Uterus (tissue), 3 donors: ENCODE measurements at regions not wholly inside any gene's neighbourhood (a gene's known extent, or its start where the extent isn't known, plus 50 kb on each side); places are given as distances from the start of the nearest gene placed in this dataset.

Experiments used
- DNase-seq, 2 donors: peaks; one replicate each; pipeline ENCODE4 v3.0.0-alpha.2; 2019 to 2020
- H3K27ac ChIP-seq, 2 donors: fragments of 200-600 bp; sonication (generic); 1 replicate in 1 of 2; 2 replicates in 1 of 2; pipeline ENCODE4 v1.5.1; 2016 to 2018
- H3K27me3 ChIP-seq, 2 donors: fragments of 200-600 bp; sonication (generic); one replicate each; pipeline ENCODE4 v1.5.1; 2018 to 2019; ENCODE audit warnings: control low read depth in 1 of 2
- H3K36me3 ChIP-seq, 2 donors: fragments of 200-600 bp; sonication (generic); one replicate each; pipeline ENCODE4 v1.5.1; 2019; ENCODE audit warnings: control low read depth in 1 of 2
- H3K4me1 ChIP-seq, 2 donors: fragments of 200-600 bp; sonication (generic); one replicate each; pipeline ENCODE4 v1.5.1; 2018 to 2019; ENCODE audit warnings: control low read depth in 1 of 2
- H3K4me3 ChIP-seq, 2 donors: fragments of 200-600 bp; sonication (generic); 1 replicate in 1 of 2; 2 replicates in 1 of 2; pipeline ENCODE4 v1.5.1; 2018 to 2019; ENCODE audit warnings: mild to moderate bottlenecking in 1 of 2
- H3K9me3 ChIP-seq, 2 donors: fragments of 200-600 bp; sonication (generic); one replicate each; pipeline ENCODE4 v1.5.1; 2019; ENCODE audit warnings: control low read depth in 1 of 2
- POLR2A ChIP-seq, 2 donors: fragments of 450-650 bp; IDR thresholded peaks; one replicate each; pipeline ENCODE4 v1.6.1; 2016; ENCODE audit warnings: antibody characterized with exemption in 2 of 2, mild to moderate bottlenecking in 1 of 2, moderate library complexity in 1 of 2
- intact Hi-C: fragments of 100-400 bp; cut with DNase I; formaldehyde crosslinking; loops from one replicate; pipeline ENCODE4 v1.15.1; 2023; ENCODE audit warnings: low total_unique reads
- TF ChIP-seq, protein P1 (sequence below), 4 experiments: fragments of 200-600 bp in 2 of 4; fragments of 450-650 bp in 2 of 4; sonication (generic) in 2 of 4; IDR thresholded peaks; one replicate each; pipeline ENCODE4 v1.5.1; 2016 to 2019; ENCODE audit warnings: antibody characterized with exemption in 4 of 4, mild to moderate bottlenecking in 2 of 4, moderate library complexity in 1 of 4
- donor health status: DM: yes; HTN: yes; CAD: no.

- no peaks in the 10 kb centered on the region for H3K4me1 ChIP-seq
- no peaks in the 10 kb centered on the region for H3K9me3 ChIP-seq
- H3K27me3 ChIP-seq: no peaks in the 10 kb centered on the region
- no peak for DNase-seq
- TF ChIP-seq, protein P1, sequence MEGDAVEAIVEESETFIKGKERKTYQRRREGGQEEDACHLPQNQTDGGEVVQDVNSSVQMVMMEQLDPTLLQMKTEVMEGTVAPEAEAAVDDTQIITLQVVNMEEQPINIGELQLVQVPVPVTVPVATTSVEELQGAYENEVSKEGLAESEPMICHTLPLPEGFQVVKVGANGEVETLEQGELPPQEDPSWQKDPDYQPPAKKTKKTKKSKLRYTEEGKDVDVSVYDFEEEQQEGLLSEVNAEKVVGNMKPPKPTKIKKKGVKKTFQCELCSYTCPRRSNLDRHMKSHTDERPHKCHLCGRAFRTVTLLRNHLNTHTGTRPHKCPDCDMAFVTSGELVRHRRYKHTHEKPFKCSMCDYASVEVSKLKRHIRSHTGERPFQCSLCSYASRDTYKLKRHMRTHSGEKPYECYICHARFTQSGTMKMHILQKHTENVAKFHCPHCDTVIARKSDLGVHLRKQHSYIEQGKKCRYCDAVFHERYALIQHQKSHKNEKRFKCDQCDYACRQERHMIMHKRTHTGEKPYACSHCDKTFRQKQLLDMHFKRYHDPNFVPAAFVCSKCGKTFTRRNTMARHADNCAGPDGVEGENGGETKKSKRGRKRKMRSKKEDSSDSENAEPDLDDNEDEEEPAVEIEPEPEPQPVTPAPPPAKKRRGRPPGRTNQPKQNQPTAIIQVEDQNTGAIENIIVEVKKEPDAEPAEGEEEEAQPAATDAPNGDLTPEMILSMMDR (IDR thresholded peaks at IDR 0.05): no peak
- H3K27ac ChIP-seq: no peak overlapping the region
- intact Hi-C loops: no loop called here
- H3K4me3 ChIP-seq: no peak overlapping the region
- no peaks in the 10 kb centered on the region for H3K36me3 ChIP-seq
These were observed 130.7 kb upstream of the NREP start for GRCh38 chr5:111887706-111888105.

- no peak overlapping the region for H3K27ac ChIP-seq
- intact Hi-C loops: no loop called here
- H3K4me1 ChIP-seq: no peaks in the 10 kb centered on the region
- no peaks in the 10 kb centered on the region for H3K9me3 ChIP-seq
- DNase-seq: no peak
- no peaks in the 10 kb centered on the region for H3K27me3 ChIP-seq
- TF ChIP-seq POLR2A (IDR thresholded peaks at IDR 0.05): no peak
- TF ChIP-seq, protein P1 (IDR thresholded peaks at IDR 0.05): no peak
- H3K4me3 ChIP-seq: no peak overlapping the region
- H3K36me3 ChIP-seq: no peaks in the 10 kb centered on the region
These were observed 112.7 kb upstream of the NREP start for GRCh38 chr5:111869681-111870080.

DNA sequence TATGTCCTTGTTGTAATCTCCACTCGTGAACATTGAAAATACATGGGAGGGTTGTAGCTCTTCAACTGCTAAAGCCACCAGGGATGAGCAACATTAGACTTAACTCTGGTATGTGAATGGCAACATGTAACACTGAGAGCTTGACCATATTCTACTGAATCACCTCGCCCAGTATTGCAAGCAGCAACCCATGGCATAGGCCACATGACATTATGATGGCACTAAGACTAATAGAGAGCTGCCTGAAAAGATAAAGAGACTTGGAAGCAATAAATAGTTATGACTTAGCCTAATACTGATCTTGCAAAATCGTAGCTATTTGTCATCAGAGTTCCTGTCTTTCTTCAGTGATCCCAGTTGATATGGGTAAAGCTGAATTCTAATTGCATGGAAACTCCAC, 108.4 kb upstream of the NREP start:
- H3K4me1 ChIP-seq: no peaks in the 10 kb centered on the region
- no peaks in the 10 kb centered on the region for H3K27me3 ChIP-seq
- H3K4me3 ChIP-seq: no peak overlapping the region
- H3K27ac ChIP-seq: no peak overlapping the region
- no peaks in the 10 kb centered on the region for H3K9me3 ChIP-seq
- intact Hi-C loops: no loop called here
- DNase-seq: no peak
- H3K36me3 ChIP-seq: no peaks in the 10 kb centered on the region
- TF ChIP-seq, protein P1 (IDR thresholded peaks at IDR 0.05): no peak
- no peak for TF ChIP-seq POLR2A (IDR thresholded peaks at IDR 0.05)

- no peaks in the 10 kb centered on the region for H3K9me3 ChIP-seq
- no peak overlapping the region for H3K27ac ChIP-seq
- no peaks in the 10 kb centered on the region for H3K4me1 ChIP-seq
- no peak for DNase-seq
- H3K4me3 ChIP-seq: no peak overlapping the region
- H3K27me3 ChIP-seq: no peaks in the 10 kb centered on the region
- intact Hi-C loops: no loop called here
- TF ChIP-seq, protein P1 (IDR thresholded peaks at IDR 0.05): no peak
- no peak for TF ChIP-seq POLR2A (IDR thresholded peaks at IDR 0.05)
- no peaks in the 10 kb centered on the region for H3K36me3 ChIP-seq
These were observed 106.8 kb upstream of the NREP start for GRCh38 chr5:111863801-111864200.

DNA sequence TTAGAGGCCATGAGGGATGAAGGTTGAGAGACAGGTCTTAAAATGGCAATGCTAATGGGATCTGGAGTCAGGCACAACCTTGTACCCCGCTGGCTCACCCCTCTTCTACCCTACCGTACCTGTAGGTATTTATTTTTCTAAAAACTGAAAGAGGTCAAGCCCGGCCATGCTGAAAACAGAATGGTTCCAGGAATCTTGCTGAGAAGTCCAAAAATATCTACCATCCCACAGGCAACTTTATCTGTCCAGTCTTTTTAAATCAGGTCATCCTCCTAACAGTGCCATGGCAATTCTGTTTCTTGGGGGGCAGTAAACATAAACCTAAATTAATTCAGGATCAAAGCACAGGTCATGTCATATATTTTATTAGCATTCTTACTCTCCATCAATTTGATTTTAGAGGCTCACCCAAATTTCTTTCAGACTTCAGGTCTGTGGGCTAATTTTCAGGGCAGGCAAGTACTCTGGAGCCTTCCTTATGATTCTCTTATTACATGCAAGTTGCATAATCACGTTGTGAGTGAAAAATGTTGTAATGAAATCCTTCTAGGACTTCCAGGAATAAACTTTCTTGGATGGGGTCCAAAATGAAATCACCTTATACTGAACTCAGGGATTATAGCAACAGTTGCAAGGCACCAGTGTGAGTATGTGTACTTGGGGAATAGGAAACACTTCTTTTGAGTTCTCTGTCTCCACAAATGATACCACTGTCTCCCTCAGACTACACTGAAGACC, 102.7 kb upstream of the NREP start:
- DNase-seq: no peak
- Histone ChIP-seq H3K27ac (no peak overlapping the region), H3K9me3 (no peaks in the 10 kb centered on the region)

More for the DNA sequence above, 102.7 kb upstream of the NREP start:
- Histone ChIP-seq H3K4me1 (no peaks in the 10 kb centered on the region), H3K27me3 (no peaks in the 10 kb centered on the region), H3K36me3 (no peaks in the 10 kb centered on the region), H3K4me3 (no peak overlapping the region)
- intact Hi-C loops: no loop called here
- TF ChIP-seq, protein P1 (IDR thresholded peaks at IDR 0.05): no peak
- TF ChIP-seq POLR2A (IDR thresholded peaks at IDR 0.05): no peak
